HL-60 (cell line): ENCODE measurements at regions not wholly inside any gene's neighbourhood (a gene's known extent, or its start where the extent isn't known, plus 50 kb on each side); places are given as distances from the start of the nearest gene placed in this dataset.
"Not testable (repeated sequence)": the region's sequence is repeated elsewhere in the genome, so short reads cannot be mapped to it uniquely, and the experiment has no call there.

ENCODE experiments used
- CTCF ChIP-seq: IDR thresholded peaks from one replicate; pipeline ENCODE4 v1.5.1; 2011; ENCODE audit warnings: low read length, control low read depth, inconsistent platforms; ENCODE audit not compliant: insufficient read depth
- REST ChIP-seq: IDR thresholded peaks from 2 replicates; pipeline ENCODE4 v1.6.1; 2012; ENCODE audit warnings: low read depth; ENCODE audit not compliant: insufficient replicate concordance

- TF ChIP-seq CTCF, REST: not testable (repeated sequence)
Observed at GRCh38 chr9:6101725-6102124, 86.3 kb upstream of the RANBP6 start.
